K562 (cell line): ENCODE measurements at regions not wholly inside any gene's neighbourhood (a gene's known extent, or its start where the extent isn't known, plus 50 kb on each side); places are given as distances from the start of the nearest gene placed in this dataset.

ENCODE experiments used
- ATF3 ChIP-seq, 2 experiments: fragments of 450-650 bp in 1 of 2; sonication (generic) in 1 of 2; formaldehyde crosslinking in 1 of 2; IDR thresholded peaks in 1 of 2; conservative IDR thresholded peaks in 1 of 2; 2 replicates each; pipeline versions ENCODE4 v1.6.1 to v1.8.1; 2016 to 2023; ENCODE audit warnings: mild to moderate bottlenecking in 2 of 2, moderate library complexity in 2 of 2, inconsistent platforms in 1 of 2, missing genetic modification reagents in 1 of 2
- CCNT2 ChIP-seq: IDR thresholded peaks from 2 replicates; pipeline ENCODE4 v1.6.1; 2011; ENCODE audit warnings: borderline replicate concordance, low read depth, mild to moderate bottlenecking, moderate library complexity, mixed read lengths, low read length; ENCODE audit not compliant: insufficient read length; ENCODE audit errors: extremely low read depth
- CREB1 ChIP-seq, 2 experiments: sonication (generic) in 1 of 2; formaldehyde crosslinking in 1 of 2; IDR thresholded peaks; 2 replicates each; pipeline versions ENCODE4 v1.6.1 to v1.8.0; 2012 to 2022; ENCODE audit warnings: inconsistent platforms in 1 of 2, mild to moderate bottlenecking in 1 of 2, missing genetic modification reagents in 1 of 2, moderate library complexity in 1 of 2
- CTCF ChIP-seq, 3 experiments: IDR thresholded peaks in 2 of 3; conservative IDR thresholded peaks in 1 of 3; 2 replicates each; pipeline ENCODE4 v1.5.1; 2011 to 2012; ENCODE audit warnings: low read length in 3 of 3, mild to moderate bottlenecking in 3 of 3, control low read depth in 2 of 3, improper control_type of control experiment in 1 of 3, inconsistent platforms in 1 of 3, low read depth in 1 of 3, mixed read lengths in 1 of 3, moderate library complexity in 1 of 3; ENCODE audit not compliant: insufficient read depth in 2 of 3
- ELK1 ChIP-seq: sonication (generic); formaldehyde crosslinking; IDR thresholded peaks from 2 replicates; pipeline ENCODE4 v1.8.1; 2022; ENCODE audit warnings: missing genetic modification reagents
- ETV5 ChIP-seq: sonication (generic); formaldehyde crosslinking; IDR thresholded peaks from 2 replicates; pipeline ENCODE4 v1.4.0; 2020; ENCODE audit warnings: low read depth, mild to moderate bottlenecking, missing genetic modification reagents
- HDAC2 ChIP-seq: fragments of 450-650 bp; IDR thresholded peaks from 2 replicates; pipeline ENCODE4 v1.6.1; 2016; ENCODE audit warnings: mild to moderate bottlenecking
- MCM5 ChIP-seq: fragments of 450-650 bp; IDR thresholded peaks from 2 replicates; pipeline ENCODE4 v1.6.1; 2016; ENCODE audit warnings: low read depth
- MXI1 ChIP-seq: IDR thresholded peaks from 2 replicates; pipeline ENCODE4 v1.6.1; 2011; ENCODE audit warnings: low read depth, mild to moderate bottlenecking, improper control_type of control experiment, low read length
- PHF8 ChIP-seq: fragments of 200-600 bp; sonication (generic); IDR thresholded peaks from 2 replicates; pipeline ENCODE4 v1.6.1; 2012; ENCODE audit warnings: mixed run types, mild to moderate bottlenecking, inconsistent platforms, low read length, moderate library complexity, borderline replicate concordance
- RERE ChIP-seq: sonication (generic); formaldehyde crosslinking; IDR thresholded peaks from 2 replicates; pipeline ENCODE4 v1.8.0; 2023; ENCODE audit warnings: missing genetic modification reagents, mild to moderate bottlenecking, borderline replicate concordance
- TAF7 ChIP-seq: fragments of 450-650 bp; IDR thresholded peaks from 2 replicates; pipeline ENCODE4 v1.6.1; 2016; ENCODE audit warnings: missing genetic modification characterization, missing compliant biosample characterization
- TRIM24 ChIP-seq, 2 experiments: fragments of 450-650 bp; IDR thresholded peaks; 2 replicates each; pipeline ENCODE4 v1.6.1; 2016
- ZNF324 ChIP-seq: fragments of 250-450 bp; sonication (Bioruptor Pico); IDR thresholded peaks from 2 replicates; pipeline ENCODE4 v1.4.0; 2020; ENCODE audit warnings: mild to moderate bottlenecking
- ZSCAN32 ChIP-seq: fragments of 450-650 bp; formaldehyde crosslinking; IDR thresholded peaks from 2 replicates; pipeline ENCODE4 v1.4.0; 2020; ENCODE audit warnings: mild to moderate bottlenecking, moderate library complexity

- TF ChIP-seq CREB1 (IDR thresholded peaks at IDR 0.05) (peak; percentile 75; the same call in 1 of the 2 replicates), CREB1 (CRISPR knock-in tag; IDR thresholded peaks at IDR 0.05) (peak; percentile 49; the same call in 1 of the 2 replicates), CTCF (IDR thresholded peaks at IDR 0.05 in 2 of 3, conservative IDR thresholded peaks at IDR 0.05 in 1 of 3; ENCODE audit: insufficient read depth in 2 of 3, low read depth in 1 of 3, low read length in 3 of 3) (peak in 2 of 3 experiments; percentile 18 to 24; a peak in 2 of 6 replicates), MXI1 (no peak), PHF8 (peak; percentile 62), ELK1 (no peak), TRIM24 (IDR thresholded peaks at IDR 0.05) (0 out of 4 replicates have a peak, but pooled peaks of 1 of the 2 experiments have one; percentile 7), CCNT2 (peak; percentile 73), ZSCAN32 (CRISPR knock-in tag) (no peak), ETV5 (CRISPR knock-in tag) (0 out of 2 replicates have a peak, but pooled peaks have one; percentile 30), MCM5 (no peak), HDAC2 (peak; percentile 52; the same call in 1 of the 2 replicates), ZNF324 (CRISPR knock-in tag) (no peak), ATF3 (IDR thresholded peaks at IDR 0.05) (peak; percentile 64; the same call in 1 of the 2 replicates), ATF3 (CRISPR knock-in tag; conservative IDR thresholded peaks at IDR 0.05) (peak; percentile 62; the same call in 1 of the 2 replicates), RERE (CRISPR knock-in tag) (peak; percentile 74), TAF7 (tag) (peak; percentile 44; the same call in 1 of the 2 replicates)
Measured at GRCh38 chr3:42012935-42013690, 51.2 kb upstream of the ULK4 start (continued).
